GM13976 (cell line): ENCODE measurements at regions not wholly inside any gene's neighbourhood (a gene's known extent, or its start where the extent isn't known, plus 50 kb on each side); places are given as distances from the start of the nearest gene placed in this dataset.
"Not testable (repeated sequence)": the region's sequence is repeated elsewhere in the genome, so short reads cannot be mapped to it uniquely, and the experiment has no call there.

Experiments
- DNase-seq: peaks from one replicate; pipeline ENCODE4 v3.0.0; 2012; ENCODE audit warnings: low spot score
- in situ Hi-C: fragments of 300-500 bp; cut with MboI; formaldehyde crosslinking; loops from one replicate; pipeline ENCODE4 v1.12.0; 2022; ENCODE audit warnings: low sequenced_read_pairs, mixed read lengths, inconsistent platforms; ENCODE audit not compliant: unreplicated experiment
- TF ChIP-seq, protein P1 (sequence below): IDR thresholded peaks from 2 replicates; pipeline ENCODE4 v1.5.1; 2012; ENCODE audit warnings: borderline replicate concordance, mild to moderate bottlenecking; ENCODE audit not compliant: insufficient read depth; ENCODE audit errors: extremely low read depth, missing control alignments, control extremely low read depth

- no peak for DNase-seq
- in situ Hi-C loops, result no loop called here
- TF ChIP-seq, protein P1, sequence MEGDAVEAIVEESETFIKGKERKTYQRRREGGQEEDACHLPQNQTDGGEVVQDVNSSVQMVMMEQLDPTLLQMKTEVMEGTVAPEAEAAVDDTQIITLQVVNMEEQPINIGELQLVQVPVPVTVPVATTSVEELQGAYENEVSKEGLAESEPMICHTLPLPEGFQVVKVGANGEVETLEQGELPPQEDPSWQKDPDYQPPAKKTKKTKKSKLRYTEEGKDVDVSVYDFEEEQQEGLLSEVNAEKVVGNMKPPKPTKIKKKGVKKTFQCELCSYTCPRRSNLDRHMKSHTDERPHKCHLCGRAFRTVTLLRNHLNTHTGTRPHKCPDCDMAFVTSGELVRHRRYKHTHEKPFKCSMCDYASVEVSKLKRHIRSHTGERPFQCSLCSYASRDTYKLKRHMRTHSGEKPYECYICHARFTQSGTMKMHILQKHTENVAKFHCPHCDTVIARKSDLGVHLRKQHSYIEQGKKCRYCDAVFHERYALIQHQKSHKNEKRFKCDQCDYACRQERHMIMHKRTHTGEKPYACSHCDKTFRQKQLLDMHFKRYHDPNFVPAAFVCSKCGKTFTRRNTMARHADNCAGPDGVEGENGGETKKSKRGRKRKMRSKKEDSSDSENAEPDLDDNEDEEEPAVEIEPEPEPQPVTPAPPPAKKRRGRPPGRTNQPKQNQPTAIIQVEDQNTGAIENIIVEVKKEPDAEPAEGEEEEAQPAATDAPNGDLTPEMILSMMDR, result no peak
Measured at GRCh38 chr4:126182336-126182735, 867.6 kb downstream of the FAT4 start.

- in situ Hi-C loops, result no loop called here
- TF ChIP-seq, protein P1, result no peak
- no peak for DNase-seq
Measured at GRCh38 chr4:126182786-126183185, 868.0 kb downstream of the FAT4 start.

DNA sequence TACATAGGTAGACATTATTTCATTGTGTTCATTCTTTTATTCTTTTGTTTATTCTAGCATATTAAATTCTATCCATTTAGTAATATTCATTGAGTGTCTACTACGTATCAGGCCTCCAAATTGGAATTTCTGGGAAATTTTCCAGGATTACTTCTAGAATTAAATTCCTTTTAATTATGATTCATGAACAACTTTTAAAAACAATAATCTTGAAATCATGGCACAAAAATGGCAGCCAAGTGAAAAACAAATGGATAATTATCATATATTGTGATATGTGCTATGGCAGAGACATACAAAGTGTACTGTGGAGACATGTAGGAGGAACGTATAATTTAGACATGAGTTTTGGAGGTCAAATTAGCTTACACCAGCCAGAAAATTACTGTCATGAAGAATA lies 868.5 kb downstream of the FAT4 start:
- in situ Hi-C loops, result no loop called here
- TF ChIP-seq, protein P1, result no peak
- DNase-seq, result no peak

- no peak for DNase-seq
- TF ChIP-seq, protein P1, result no peak
- in situ Hi-C loops, result no loop called here
Measured at GRCh38 chr4:126191536-126191935, 876.8 kb downstream of the FAT4 start.

DNA sequence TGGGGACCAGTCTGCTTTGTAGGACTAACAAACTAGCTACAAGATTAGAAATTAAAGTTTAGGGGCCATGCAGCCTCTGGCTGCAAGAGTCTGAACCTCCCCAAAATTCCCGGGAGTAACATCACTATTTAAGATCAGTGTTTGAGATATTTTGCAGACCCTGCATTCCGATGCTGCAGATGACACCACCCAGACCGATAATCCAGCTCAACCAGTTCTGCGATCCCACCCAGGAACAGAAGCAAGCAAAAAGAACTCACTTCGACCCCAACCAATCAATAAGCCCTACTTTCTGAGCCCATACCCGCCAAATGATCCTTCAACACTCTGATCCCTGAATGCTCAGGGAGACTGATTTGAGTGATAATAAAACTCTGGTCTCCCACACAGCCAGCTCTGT lies 877.8 kb downstream of the FAT4 start:
- no peak for DNase-seq
- TF ChIP-seq, protein P1, result no peak
- in situ Hi-C loops, result no loop called here

DNA sequence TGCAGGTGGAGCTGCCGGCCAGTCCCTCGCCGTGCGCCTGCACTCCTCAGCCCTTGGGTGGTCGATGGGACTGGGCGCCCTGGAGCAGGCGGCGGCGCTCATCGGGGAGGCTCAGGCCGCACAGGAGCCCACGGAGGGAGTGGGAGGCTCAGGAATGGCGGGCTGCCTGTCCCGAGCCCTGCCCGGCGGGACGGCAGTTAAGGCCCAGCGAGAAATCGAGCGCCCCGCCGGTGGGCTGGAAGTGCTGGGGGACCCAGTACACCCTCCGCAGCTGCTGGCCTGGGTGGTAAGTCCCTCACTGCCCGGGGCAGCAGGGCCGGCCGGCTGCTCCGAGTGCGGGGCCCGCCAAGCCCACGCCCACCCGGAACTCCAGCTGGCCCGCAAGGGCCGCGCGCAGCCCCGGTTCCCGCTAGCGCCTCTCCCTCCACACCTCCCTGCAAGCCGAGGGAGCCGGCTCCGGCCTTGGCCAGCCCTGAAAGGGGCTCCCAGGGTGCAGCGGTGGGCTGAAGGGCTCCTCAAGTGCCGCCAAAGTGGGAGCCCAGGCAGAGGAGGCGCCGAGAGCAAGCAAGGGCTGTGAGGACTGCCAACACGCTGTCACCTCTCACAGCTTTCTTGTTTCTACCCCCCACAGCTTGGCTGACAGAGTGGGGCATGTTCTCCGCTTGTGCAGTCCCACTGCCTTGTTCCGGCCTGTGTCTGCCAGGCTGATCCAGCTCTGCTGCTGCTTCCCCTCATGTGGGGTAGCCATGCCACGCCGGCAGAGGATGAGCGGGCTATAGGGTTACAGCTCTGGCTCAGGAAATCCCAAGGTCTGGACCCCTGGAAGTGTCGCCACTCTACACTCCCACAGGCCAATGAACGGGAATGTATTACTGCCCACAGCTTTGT lies 886.7 kb downstream of the FAT4 start:
- in situ Hi-C loops, DNase-seq: not testable (repeated sequence)

DNA sequence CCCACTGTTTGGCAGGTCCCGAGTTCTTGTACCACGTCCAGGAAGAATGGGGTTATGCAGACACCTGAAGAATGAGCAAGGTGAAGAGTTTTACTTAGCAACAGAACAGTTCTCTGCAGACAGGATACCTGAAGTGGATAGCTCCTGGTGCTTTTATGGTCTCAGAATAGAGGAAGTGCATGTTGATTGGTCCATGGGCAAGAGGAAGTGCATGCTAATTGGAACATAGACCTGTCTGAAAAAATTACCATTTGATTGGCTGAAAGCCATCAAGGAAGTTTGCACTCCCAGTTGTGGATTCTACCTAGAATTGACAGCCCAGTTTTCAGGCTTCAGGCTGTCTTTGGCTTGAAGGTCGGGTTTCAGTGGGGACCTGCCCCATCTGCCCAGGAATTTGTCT lies 887.5 kb downstream of the FAT4 start:
- in situ Hi-C loops, result no loop called here
- TF ChIP-seq, protein P1, result no peak
- no peak for DNase-seq
